Right lobe of liver (tissue), 4 donors: ENCODE measurements at regions not wholly inside any gene's neighbourhood (a gene's known extent, or its start where the extent isn't known, plus 50 kb on each side); places are given as distances from the start of the nearest gene placed in this dataset.

ENCODE experiments used
- CTCF ChIP-seq, 4 donors: fragments of 200-600 bp in 3 of 4; fragments of 450-650 bp in 1 of 4; IDR thresholded peaks; one replicate each; pipeline versions ENCODE4 v1.5.1 to v1.8.0; 2016 to 2022; ENCODE audit warnings: antibody characterized with exemption in 4 of 4, mild to moderate bottlenecking in 2 of 4
- POLR2A ChIP-seq: fragments of 450-650 bp; IDR thresholded peaks from one replicate; pipeline ENCODE4 v1.6.1; 2017; ENCODE audit warnings: antibody characterized with exemption, mild to moderate bottlenecking
- donor health status: DM: no; HTN: no; CAD: no.
- donor health status: DM: no; HTN: no; CAD: no.
- donor health status: DM: no; HTN: yes; CAD: no.

GRCh38 chr14:98907271-98907670 lies 364.7 kb downstream of the BCL11B start:
- no peak for TF ChIP-seq CTCF (IDR thresholded peaks at IDR 0.05)
- TF ChIP-seq POLR2A: no peak
